HS-5 (cell line): ENCODE measurements at regions not wholly inside any gene's neighbourhood (a gene's known extent, or its start where the extent isn't known, plus 50 kb on each side); places are given as distances from the start of the nearest gene placed in this dataset.
"Not testable (repeated sequence)": the region's sequence is repeated elsewhere in the genome, so short reads cannot be mapped to it uniquely, and the experiment has no call there.

ENCODE experiments used
- DNase-seq: peaks from one replicate; pipeline ENCODE4 v3.0.0-alpha.2; 2012; ENCODE audit warnings: low read depth

- DNase-seq = peak; percentile 47
These were observed 851.0 kb downstream of the DIPK2A start for GRCh38 chr3:144822671-144823070.

DNA sequence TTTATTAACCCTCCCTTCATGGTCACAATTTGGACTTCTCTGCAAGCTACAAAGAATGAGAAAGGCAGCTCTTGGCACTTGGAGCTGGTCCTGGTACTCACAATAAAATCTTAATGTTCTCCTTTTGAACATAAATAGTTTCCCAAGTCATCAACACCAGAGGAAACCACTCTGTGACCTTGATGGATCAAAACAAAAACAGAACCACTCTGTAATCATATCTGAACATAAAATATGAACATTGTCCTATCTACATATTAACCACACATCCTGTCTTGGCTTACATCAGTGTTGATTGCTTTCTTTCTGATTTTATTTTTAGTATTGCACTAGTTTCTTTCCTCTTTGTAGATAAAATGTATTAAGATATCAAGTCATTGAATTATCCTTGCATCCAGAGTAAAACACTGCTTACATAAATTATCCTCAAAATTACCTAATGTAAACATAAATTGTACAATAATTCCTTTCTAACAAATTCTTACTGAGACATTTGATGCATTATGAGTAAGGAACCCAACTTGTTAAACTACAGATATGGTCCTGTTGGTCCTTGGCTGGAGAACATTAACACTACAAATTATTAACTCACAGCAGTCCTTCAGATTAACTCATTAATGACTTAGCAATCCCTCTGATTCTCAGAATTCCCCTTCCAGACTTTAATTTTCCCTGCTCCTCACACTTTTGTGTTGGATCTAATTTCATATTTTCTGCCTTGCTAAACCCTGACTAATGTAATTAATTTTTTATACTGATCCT lies 860.5 kb downstream of the DIPK2A start:
- DNase-seq = no peak

GRCh38 chr3:144839991-144840390 lies 868.4 kb downstream of the DIPK2A start:
- DNase-seq = no peak

GRCh38 chr3:144840866-144841265 lies 869.2 kb downstream of the DIPK2A start:
- DNase-seq = no peak

- no peak for DNase-seq
These were observed 871.5 kb downstream of the DIPK2A start for GRCh38 chr3:144843099-144843498.

DNA sequence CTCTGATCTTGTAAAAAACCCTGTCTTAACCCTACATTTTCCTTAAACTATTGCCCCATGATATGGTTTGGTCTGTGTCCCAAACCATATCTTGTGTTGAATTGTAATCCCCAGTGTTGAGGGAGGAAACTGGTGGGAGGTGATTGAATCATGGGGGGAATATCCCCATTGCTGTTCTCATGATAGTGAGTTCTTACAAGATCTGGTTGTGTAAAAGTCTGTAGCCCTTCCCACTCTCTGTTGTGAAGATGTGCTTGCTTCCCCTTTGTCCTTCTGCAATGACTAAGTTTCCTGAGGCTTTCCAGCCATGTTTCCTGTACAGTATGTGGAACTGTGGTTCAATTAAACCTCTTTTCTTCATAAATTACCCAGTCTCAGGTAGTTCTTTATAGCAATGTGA lies 881.4 kb downstream of the DIPK2A start:
- DNase-seq = no peak

DNA sequence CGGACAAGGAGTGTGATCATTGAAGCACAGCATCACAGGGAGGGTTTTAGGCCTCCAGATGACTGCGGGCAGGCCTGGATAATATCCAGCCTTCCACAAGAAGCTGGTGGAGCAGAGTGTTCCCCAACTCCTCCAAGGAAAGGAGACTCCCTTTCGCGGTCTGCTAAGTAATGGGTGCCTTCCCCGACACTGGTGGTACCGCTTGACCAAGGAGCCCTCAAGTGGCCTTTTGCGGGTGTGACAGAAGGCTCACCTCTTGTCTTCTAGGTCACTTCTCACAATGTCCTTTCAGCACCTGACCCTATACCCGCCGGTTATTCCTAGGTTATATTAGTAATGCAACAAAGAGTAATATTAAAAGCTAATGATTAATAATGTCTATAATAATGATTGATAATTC lies 882.4 kb downstream of the DIPK2A start:
- not testable (repeated sequence) for DNase-seq

- no peak for DNase-seq
These were observed 887.5 kb downstream of the DIPK2A start for GRCh38 chr3:144859161-144859560.

- DNase-seq = no peak
These were observed 893.0 kb downstream of the DIPK2A start for GRCh38 chr3:144864646-144865045.

GRCh38 chr3:144865948-144866347 lies 894.3 kb downstream of the DIPK2A start:
- no peak for DNase-seq

DNA sequence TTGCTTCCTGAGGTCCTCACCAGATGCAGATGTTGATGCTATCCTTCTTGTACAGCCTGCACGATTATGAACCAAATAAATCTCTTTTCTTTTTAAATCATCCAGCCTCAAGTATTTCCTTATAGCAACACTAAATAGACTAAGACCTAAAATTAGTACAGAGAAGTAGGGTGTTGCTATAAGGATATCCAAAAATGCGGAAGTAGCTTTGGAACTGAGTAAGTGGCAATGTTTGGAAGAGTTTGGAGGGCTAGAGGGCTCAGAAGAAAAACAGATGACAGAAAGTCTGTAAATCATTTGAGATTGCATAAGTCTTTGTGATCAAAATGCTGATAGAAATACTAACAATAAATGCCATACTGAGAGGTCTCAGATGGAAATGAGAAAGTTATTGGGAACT lies 894.9 kb downstream of the DIPK2A start:
- DNase-seq = no peak

- DNase-seq = no peak
These were observed 896.9 kb downstream of the DIPK2A start for GRCh38 chr3:144868506-144868905.

DNA sequence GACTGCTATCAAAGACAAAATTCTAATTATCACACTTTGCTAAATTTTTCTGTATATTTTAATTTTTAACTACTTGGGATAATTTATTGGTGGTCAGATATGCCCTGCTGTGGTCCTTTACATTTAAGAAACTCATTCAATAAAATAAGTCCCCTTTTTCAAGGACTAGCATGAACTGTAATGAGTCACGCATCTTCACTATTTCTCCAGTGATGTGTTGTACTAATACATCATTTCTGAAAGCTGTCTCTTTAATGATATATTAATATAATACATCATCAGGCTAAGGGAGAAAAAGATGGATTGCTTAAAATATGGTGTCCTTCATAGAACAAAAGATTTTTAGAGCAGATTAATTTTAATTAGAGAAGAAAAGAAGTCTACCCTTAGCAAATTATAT lies 901.4 kb downstream of the DIPK2A start:
- DNase-seq = no peak

DNA sequence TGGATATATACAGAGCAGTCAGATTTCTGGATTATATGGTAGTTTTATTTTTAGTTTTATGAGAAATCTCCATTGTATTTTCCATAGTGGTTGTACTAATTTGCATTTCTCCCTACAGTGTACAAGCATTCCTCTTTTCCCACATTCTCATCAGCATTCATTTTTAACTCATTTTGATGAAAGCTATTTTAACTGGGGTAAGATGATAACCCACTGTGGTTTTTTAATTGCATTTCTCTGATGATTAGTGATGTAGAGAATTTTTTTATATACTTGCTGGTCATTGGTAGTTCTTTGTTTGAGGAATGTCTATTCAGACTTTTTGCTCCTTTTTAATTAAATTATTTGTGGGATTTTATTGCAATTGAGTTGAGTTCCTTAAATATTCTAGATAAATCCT lies 903.6 kb downstream of the DIPK2A start:
- DNase-seq = no peak

DNA sequence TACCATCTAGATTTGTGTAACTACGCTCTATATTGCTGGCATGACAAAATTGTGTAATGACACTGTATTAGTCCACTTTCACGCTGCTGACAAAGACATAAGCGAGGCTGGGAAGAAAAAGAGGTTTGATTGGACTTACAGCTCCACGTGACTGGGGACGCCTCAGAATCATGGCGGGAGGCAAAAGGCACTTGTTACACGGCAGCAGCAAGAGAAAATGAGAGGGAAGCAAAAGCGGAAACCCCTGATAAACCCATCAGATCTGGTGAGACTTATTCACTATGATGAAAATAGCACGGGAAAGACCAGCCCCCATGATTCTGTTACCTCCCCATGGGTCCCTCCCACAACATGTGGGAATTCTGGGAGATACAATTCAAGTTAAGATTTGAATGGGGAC lies 905.7 kb downstream of the DIPK2A start:
- no peak for DNase-seq

DNA sequence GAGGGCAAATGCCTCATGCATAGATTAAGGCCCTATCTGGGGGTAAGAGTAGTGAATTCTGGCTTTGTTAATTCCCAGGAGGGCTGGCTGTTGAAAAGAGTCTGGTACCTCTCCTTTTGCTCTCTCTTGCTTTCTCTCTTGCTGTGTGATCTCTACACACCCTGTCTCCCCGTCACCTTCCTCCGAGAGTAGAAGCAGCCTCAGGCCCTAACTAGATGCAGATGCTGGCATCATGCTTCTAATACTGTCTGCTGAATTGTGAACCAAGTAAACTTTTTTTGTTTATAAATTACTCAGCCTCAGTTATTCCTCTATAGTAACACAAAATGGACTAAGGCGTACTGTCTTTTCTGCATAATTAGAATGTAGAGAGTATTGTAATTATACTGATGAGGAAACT lies 908.1 kb downstream of the DIPK2A start:
- no peak for DNase-seq

DNA sequence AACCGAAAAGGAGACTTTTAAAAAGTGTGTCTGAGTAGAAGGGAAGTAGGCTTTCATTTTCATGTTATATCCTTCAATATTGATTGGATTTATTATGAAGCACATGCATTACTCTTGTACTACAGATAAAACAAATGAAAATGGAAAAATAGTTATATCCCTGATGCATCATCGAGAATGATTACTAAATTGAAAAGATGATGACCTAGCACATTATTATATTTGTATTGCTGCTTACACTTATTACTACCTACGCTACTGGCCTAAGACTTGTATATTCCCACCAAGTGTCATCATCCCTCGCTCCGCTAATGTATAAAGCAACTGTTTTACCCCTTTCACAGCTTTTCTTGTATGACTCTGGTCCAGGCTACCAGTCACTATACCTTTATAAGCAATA lies 922.4 kb downstream of the DIPK2A start:
- no peak for DNase-seq

GRCh38 chr3:144894576-144894975 lies 923.0 kb downstream of the DIPK2A start:
- no peak for DNase-seq

GRCh38 chr3:144900366-144900765 lies 928.7 kb downstream of the DIPK2A start:
- DNase-seq = peak; percentile 3

GRCh38 chr3:144907581-144907980 lies 936.0 kb downstream of the DIPK2A start:
- DNase-seq = not testable (repeated sequence)

DNA sequence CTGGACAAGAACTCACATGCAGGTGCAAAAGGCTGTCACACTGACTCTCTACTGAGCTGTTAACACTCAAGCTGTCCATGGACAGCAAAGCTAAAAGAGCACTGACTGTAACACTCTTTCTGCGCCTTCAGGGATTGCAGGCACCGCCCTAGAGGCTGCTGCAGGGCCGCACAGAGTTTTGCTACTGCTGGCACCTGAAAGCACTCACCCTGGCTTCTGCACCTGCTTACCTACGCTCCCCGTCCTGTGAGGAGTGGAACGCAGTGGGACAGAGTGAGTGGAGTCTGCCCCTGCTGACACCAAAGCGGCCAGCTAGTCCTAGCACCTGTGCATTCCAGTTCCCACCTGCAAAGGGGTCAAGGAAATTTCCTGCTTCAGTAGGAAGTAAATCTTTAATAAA lies 941.3 kb downstream of the DIPK2A start:
- no peak for DNase-seq

DNA sequence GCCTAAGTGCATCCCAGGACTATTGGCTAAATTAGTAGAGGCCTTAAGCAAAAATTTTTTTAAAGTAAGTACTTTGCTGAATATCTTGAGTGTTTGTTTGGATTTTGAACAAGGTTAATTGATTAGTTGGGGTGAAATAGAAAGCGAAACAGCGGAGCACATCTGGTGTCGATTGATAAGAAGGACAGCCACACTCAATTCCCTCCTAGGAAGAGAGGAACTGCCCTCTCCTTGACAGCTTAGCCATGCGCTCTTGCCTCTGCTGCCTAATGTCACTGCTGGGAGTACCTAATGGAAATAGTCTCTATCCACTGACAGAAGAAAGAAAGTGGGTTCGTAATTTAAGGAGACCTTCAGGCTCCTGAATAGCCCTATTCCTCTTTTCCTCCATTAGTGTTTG lies 943.6 kb downstream of the DIPK2A start:
- DNase-seq = no peak

DNA sequence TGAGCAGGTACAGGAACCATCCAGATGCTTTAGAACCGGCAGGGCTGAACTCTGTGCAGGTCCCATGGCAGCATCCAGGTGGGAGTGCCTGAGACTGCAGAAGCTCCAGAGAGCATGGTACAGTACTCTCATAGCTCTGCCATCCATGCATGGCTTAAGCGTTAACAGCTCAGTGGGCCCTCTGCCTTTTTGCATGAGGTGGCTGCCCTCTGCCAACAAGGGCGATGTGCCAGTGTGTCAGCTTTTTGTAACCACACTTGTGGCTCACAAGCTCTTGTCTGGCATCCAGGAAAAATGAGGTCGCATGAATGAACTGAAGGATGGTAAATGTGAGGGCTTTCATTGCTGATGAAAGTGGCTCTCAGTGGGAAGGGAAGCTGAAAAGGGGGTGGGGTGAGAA lies 950.1 kb downstream of the DIPK2A start:
- no peak for DNase-seq

GRCh38 chr3:144923046-144923775 lies 951.6 kb downstream of the DIPK2A start:
- no peak for DNase-seq
